NCI-H187 treated with DMSO at 0.1 percent for 48 hours (cell line): ENCODE measurements at regions not wholly inside any gene's neighbourhood (a gene's known extent, or its start where the extent isn't known, plus 50 kb on each side); places are given as distances from the start of the nearest gene placed in this dataset.

Source experiments
- DNase-seq: peaks from one replicate; lab custom pipeline; 2025; lab: John Stamatoyannopoulos, UW

GRCh38 chr11:131192628-131193027 lies 177.8 kb upstream of the NTM start:
- no peak for DNase-seq

DNA sequence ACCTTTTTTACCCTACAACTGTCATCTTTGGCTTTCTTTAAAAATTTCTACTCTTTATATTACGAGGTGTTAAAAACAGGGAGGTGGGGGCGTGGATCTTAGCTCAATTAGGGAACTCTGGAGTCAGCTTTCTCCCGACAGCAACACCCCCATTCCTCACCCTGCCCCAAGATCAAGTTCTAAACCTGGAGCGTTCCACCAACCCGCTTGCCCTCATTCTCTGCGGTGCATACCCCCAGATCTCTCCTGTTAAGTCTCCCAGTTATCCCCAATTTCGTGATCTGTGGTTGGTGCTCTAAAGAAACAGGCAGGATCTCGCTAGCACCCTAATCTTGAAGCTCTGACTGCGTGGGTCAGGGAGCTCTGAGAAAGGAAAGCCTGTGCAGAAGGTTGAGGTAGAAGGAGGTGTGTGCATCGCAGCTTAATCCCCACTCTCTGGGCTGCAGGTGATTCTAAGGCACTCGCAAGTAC lies 177.3 kb upstream of the NTM start:
- no peak for DNase-seq

GRCh38 chr11:131194726-131195125 lies 175.7 kb upstream of the NTM start:
- DNase-seq = no peak

DNA sequence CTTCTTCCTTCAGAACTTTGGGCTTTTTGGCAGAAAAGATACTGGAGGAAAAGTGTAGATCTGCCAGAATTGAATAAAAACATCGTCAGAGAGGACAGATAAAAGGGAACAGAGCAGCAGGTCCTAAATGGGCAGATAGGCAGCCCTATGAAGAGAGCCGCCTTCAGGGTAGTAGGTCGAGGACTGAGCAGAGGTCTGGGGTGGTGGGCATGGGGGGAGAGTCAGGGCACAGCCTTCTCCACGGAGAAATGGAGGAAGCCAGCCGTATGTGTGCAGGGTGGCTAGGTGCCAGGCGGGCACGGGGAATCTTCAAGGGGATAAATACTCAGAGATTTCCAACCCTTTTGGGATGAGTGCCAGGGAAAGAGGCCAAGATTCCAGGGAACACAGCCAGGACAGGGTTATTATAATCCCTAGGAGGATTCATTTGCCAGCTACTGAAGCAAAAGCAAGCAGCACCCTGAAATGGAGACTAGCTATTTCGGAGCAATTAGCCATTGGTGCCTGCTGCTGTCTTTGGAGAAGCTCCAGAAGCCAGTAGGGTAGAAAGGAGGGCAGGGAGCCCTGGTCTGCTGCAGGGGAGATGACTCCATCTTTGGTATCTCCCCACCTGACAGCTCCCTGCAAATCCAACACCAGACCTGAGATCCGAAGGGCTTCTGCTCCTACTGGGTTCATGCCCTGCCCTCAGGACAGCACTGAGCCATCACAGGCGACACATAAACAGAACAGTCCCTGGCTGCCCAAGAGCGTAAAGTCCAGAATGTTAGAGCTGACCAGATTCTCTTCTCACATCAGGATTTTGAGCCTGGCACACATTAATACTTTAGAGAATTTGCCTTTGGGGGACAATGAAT lies 174.5 kb upstream of the NTM start:
- DNase-seq = no peak

- no peak for DNase-seq
Measured at GRCh38 chr11:131198161-131199014, 172.0 kb upstream of the NTM start.

GRCh38 chr11:131199015-131199280 lies 171.5 kb upstream of the NTM start:
- no peak for DNase-seq

GRCh38 chr11:131201674-131202073 lies 168.7 kb upstream of the NTM start:
- no peak for DNase-seq

GRCh38 chr11:131203040-131203439 lies 167.4 kb upstream of the NTM start:
- DNase-seq = no peak

- DNase-seq = no peak
Measured at GRCh38 chr11:131204282-131204681, 166.1 kb upstream of the NTM start.

- no peak for DNase-seq
Measured at GRCh38 chr11:131204765-131205380, 165.5 kb upstream of the NTM start.

GRCh38 chr11:131206671-131207070 lies 163.7 kb upstream of the NTM start:
- DNase-seq = no peak

DNA sequence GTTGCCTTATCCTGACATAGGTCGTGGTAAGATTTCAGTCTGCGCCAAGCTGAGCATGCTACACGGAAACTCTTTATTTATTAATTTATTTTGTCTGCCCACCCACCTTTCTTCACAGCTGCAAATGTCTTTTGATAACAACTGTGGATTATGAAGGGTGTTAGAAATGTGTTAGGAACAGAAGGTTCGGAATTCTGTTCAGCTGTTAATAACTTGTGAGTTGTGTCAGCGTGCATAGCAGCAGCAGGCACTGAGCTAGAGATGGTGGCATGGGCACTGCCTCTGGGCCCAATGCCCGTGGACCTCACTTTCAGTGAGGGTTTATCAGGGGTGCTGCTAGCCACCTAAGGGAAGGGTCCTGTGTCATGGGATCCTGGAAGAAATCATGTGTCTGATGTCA lies 162.5 kb upstream of the NTM start:
- DNase-seq = no peak

DNA sequence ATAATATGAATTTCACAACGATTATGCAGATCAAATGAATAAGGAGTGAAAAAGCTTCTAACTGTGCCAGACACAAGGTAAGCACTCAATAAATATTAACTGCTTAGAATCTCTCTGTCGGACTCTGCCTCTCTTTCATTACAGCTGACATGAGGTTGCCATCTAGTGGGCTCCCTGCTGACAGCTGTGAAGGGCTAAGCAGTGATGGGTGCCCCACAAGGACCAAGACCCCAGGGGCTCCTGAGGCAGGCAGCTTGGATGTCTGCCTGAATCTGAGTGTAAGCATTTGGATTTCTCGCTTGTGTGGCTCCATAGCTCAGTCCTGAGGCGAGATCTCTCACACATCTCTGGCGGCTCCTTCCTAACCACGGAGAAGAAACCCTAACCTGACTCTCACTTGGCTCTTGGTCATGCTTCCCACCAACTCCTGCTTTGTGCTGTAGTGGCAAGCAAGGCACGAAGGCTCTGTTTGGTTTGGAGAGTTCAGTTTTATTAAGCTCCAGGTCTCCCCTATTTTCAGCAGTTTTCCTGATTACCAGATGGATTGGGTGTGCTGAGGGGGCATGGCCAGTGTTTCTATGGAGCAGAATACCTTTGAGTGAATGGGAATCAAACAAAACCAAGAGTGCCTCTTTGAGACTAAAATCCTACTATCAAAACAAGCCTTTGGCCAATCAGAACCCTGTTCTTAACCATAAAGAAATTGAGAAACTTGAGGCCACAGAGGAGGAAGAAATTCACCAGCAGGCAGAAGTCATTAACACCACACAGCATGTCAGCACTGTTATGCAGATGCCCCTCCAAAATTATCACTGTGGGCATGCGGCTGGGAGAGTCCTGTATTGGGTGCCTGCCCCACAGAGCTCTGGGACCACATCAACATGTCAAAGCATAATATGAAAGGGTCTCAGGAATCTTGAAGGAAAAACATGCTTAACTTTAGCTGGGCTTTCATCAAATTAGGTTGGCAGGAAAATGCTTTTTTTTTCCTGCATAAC lies 152.8 kb upstream of the NTM start:
- no peak for DNase-seq

- no peak for DNase-seq
Measured at GRCh38 chr11:131218542-131218941, 151.9 kb upstream of the NTM start.

DNA sequence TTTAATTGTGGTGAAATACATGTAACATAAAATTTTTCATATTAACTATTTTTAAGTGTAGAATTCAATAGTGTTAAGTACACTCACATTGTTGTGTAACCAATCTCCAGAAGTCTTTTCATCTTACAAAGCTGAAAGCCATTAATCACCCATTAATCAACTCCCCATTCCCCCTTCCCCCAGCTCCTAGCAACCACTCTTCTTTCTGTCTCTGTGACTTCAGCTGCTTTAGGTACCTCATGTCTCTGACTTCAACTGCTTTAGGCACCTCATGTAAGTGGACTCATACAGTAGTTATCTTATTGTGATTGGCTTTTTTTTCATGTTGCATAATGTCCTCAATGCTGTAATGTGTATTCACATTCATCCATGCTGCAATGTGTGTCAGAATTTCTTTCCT lies 150.8 kb upstream of the NTM start:
- DNase-seq = no peak

DNA sequence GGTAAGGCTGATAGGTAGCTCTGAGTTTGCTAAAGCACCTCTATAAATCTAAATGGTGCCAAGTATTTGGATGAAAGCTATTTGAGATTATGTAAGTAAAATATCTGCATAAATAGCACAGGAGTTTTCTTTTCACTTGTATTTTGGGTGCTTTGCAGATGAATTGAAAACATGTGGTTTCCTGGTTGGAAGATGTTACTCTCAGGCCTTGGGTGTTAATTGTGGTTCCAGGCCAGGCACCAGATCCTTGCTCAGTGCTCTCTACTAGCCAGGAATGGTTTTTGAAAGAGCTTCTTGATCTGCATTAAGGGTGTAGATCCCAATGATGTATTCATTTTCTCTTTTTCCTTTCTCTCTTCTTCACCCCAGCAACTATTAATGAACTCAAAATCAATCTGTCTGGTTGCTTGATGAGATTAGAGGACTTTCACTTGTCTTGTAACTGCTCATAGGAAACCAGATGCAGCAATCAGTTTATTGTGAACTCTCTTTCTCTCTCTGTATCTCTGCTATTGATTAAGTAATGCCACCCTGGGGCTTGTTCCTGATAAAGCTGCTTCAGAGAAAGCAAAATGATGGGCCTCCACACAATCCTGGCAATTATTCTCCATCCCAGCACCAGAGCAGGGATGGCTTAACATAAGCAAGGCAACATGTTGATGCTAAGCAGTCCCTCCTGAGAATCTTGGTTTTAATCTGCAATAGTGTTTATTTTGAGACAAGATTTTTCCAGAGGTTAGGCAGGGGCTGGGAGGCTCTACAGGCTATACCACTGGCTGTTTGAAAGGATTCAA lies 147.0 kb upstream of the NTM start:
- no peak for DNase-seq

DNA sequence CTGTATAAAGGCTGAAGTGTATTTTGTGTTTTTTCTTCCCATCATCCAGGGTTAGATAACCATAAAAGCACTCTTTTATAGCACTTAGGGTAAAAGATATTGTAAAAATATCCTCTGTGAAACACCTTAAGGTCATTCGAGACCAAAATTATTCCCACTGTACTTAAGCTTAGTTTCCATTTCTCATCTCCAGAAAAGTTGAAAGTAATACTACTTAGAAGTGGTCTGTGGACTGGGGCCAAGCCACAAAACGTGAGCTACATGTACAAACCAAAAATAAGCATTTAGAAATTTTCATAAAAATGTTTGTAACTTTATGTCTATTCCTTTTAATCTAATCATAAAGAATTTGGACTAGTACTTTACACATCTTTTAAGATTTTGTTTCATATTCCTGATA lies 142.0 kb upstream of the NTM start:
- no peak for DNase-seq

DNA sequence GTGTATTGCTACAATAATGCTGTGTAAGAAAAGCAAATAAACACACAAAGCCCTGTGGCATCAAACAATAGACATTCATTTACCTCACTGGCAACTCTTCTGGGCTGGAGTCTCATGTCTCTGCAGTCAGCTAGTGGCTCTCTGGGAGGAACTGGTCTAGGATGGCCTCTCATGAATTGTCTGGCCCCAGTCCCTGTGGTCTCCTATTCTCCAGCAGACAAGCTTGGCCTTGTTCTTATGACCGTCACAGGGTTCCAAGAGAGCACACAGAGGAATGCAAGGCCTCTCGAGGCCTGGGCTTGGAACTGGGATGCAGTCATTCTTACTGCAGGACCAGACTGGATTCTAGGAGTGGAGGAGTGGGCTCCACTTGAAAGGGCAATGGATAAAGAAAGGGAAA lies 141.2 kb upstream of the NTM start:
- DNase-seq = no peak

GRCh38 chr11:131231317-131231940 lies 139.0 kb upstream of the NTM start:
- no peak for DNase-seq

DNA sequence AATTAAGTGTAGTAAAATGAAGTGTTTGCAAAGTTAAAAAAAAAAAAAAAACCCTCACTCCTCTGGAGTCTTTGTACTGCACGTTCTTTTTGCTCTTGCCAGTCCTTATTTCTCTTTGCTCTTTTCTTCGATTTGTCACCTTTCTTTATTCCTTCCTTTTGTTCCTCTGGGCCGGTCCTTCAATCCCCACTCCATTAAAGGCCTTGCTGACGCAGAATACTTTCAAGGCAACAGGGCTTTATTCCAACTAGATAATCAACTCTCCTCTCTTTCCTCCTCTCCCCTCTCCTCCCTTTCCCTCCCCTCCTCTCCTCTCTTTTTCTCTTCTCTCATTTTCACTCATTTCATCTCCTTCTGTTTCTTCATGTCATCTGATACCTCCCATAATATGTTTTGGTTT lies 138.2 kb upstream of the NTM start:
- DNase-seq = no peak
